Neural progenitor cell (in vitro differentiated cells): ENCODE measurements at regions not wholly inside any gene's neighbourhood (a gene's known extent, or its start where the extent isn't known, plus 50 kb on each side); places are given as distances from the start of the nearest gene placed in this dataset.

Source experiments
- DNase-seq: peaks from one replicate; pipeline ENCODE4 v3.0.0-alpha.2; 2016; ENCODE audit warnings: low spot score
- H2AFZ ChIP-seq: fragments of 200-600 bp; sonication (generic); replicated peaks from 2 replicates; pipeline ENCODE4 v1.6.1; 2016; ENCODE audit warnings: antibody characterized with exemption
- H3F3A ChIP-seq: fragments of 200-600 bp; sonication (generic); 2 replicates; pipeline ENCODE4 v1.6.1; 2016; ENCODE audit warnings: antibody characterized with exemption, low read depth
- H3K27ac ChIP-seq: fragments of 200-600 bp; sonication (generic); 2 replicates; pipeline ENCODE4 v1.5.1; 2016; ENCODE audit warnings: mild to moderate bottlenecking
- H3K27me3 ChIP-seq: fragments of 200-600 bp; sonication (generic); 2 replicates; pipeline ENCODE4 v1.6.1; 2016; ENCODE audit warnings: mild to moderate bottlenecking, moderate library complexity
- H3K36me3 ChIP-seq: fragments of 200-600 bp; sonication (generic); 2 replicates; pipeline ENCODE4 v1.5.1; 2016
- H3K4me1 ChIP-seq: fragments of 200-600 bp; sonication (generic); 2 replicates; pipeline ENCODE4 v1.6.1; 2016; ENCODE audit warnings: mixed run types
- H3K4me2 ChIP-seq: fragments of 200-600 bp; sonication (generic); 2 replicates; pipeline ENCODE4 v1.6.1; 2016
- H3K4me3 ChIP-seq: fragments of 200-600 bp; sonication (generic); 2 replicates; pipeline ENCODE4 v1.5.1; 2016
- H3K79me2 ChIP-seq: fragments of 200-600 bp; sonication (generic); 2 replicates; pipeline ENCODE4 v1.6.1; 2016; ENCODE audit warnings: low read depth
- H3K9ac ChIP-seq: fragments of 200-600 bp; sonication (generic); 2 replicates; pipeline ENCODE4 v1.6.1; 2016
- H3K9me3 ChIP-seq: fragments of 200-600 bp; sonication (generic); 2 replicates; pipeline ENCODE4 v1.5.1; 2016; ENCODE audit warnings: low read depth
- H4K20me1 ChIP-seq: fragments of 200-600 bp; sonication (generic); 2 replicates; pipeline ENCODE4 v1.6.1; 2016; ENCODE audit warnings: low read depth
- H3K27ac Mint-ChIP-seq: 3 replicates; pipeline ENCODE4 v1.8.0; 2021; ENCODE audit warnings: mixed read lengths
- H3K27me3 Mint-ChIP-seq: 2 replicates; pipeline ENCODE4 v1.8.0; 2022; ENCODE audit warnings: low read depth, mild to moderate bottlenecking, inconsistent platforms, moderate library complexity, mixed read lengths; ENCODE audit not compliant: insufficient read depth
- H3K36me3 Mint-ChIP-seq: 3 replicates; pipeline ENCODE4 v1.8.0; 2021; ENCODE audit warnings: mixed read lengths
- H3K4me1 Mint-ChIP-seq: 3 replicates; pipeline ENCODE4 v1.8.0; 2021; ENCODE audit warnings: mixed read lengths
- H3K4me3 Mint-ChIP-seq: 3 replicates; pipeline ENCODE4 v1.8.0; 2021; ENCODE audit warnings: mild to moderate bottlenecking, moderate library complexity, mixed read lengths
- H3K9me3 Mint-ChIP-seq: 3 replicates; pipeline ENCODE4 v1.8.0; 2020; ENCODE audit warnings: mixed read lengths
- CTCF ChIP-seq: fragments of 200-600 bp; sonication (generic); IDR thresholded peaks from 2 replicates; pipeline ENCODE4 v1.5.1; 2017; ENCODE audit warnings: antibody characterized with exemption, mild to moderate bottlenecking
- EZH2 ChIP-seq: fragments of 200-600 bp; sonication (generic); IDR thresholded peaks from 2 replicates; pipeline ENCODE4 v1.6.1; 2017; ENCODE audit warnings: antibody characterized with exemption, mild to moderate bottlenecking, moderate library complexity
- EZH2phosphoT487 ChIP-seq: fragments of 200-600 bp; sonication (generic); IDR thresholded peaks from 2 replicates; pipeline ENCODE4 v1.6.1; 2017; ENCODE audit warnings: antibody characterized with exemption

- no peak overlapping the region for H3K4me3 Mint-ChIP-seq
- Histone ChIP-seq H3K36me3 (no peaks in the 10 kb centered on the region), H3K9me3 (no peaks in the 10 kb centered on the region), H3K79me2 (peaks cover 58% of the 10 kb centered on the region), H3F3A (no peaks in the 10 kb centered on the region), H3K4me1 (peaks cover 10% of the 10 kb centered on the region), H3K27me3 (no peaks in the 10 kb centered on the region), H3K4me3 (no peak overlapping the region), H3K4me2 (no peak overlapping the region), H3K9ac (no peak overlapping the region), H4K20me1 (peaks cover 100% of the 10 kb centered on the region), H2AFZ (no peak overlapping the region), H3K27ac (no peak overlapping the region)
- peaks cover 40% of the 10 kb centered on the region for H3K4me1 Mint-ChIP-seq
- TF ChIP-seq EZH2phosphoT487 = no peak
- H3K9me3 Mint-ChIP-seq = no peaks in the 10 kb centered on the region
- no peak for DNase-seq
- H3K27me3 Mint-ChIP-seq = peaks cover 8% of the 10 kb centered on the region
- H3K27ac Mint-ChIP-seq = peak overlapping the region; percentile 62
- H3K36me3 Mint-ChIP-seq = peaks cover 6% of the 10 kb centered on the region
Observed at GRCh38 chr2:120825370-120826259, 89.9 kb downstream of the GLI2 start.

- H3K27ac ChIP-seq = no peak overlapping the region
- H3K79me2 ChIP-seq = peaks cover 51% of the 10 kb centered on the region
- peaks cover 38% of the 10 kb centered on the region for H3K4me1 Mint-ChIP-seq
- H3K4me1 ChIP-seq = peaks cover 3% of the 10 kb centered on the region
- peak overlapping the region; percentile 39 for H3K27ac Mint-ChIP-seq
- H3K27me3 Mint-ChIP-seq = peaks cover 8% of the 10 kb centered on the region
- no peaks in the 10 kb centered on the region for H3K9me3 Mint-ChIP-seq
- H3F3A ChIP-seq = no peaks in the 10 kb centered on the region
- H3K9me3 ChIP-seq = no peaks in the 10 kb centered on the region
- H4K20me1 ChIP-seq = peaks cover 100% of the 10 kb centered on the region
- no peak for TF ChIP-seq CTCF
- TF ChIP-seq EZH2phosphoT487 = no peak
- no peak for TF ChIP-seq EZH2
- no peak overlapping the region for H3K4me3 Mint-ChIP-seq
- no peak overlapping the region for H3K4me3 ChIP-seq
- H3K36me3 Mint-ChIP-seq = peaks cover 4% of the 10 kb centered on the region
- no peak overlapping the region for H3K9ac ChIP-seq
- no peaks in the 10 kb centered on the region for H3K36me3 ChIP-seq
- no peaks in the 10 kb centered on the region for H3K27me3 ChIP-seq
- H3K4me2 ChIP-seq = no peak overlapping the region
- H2AFZ ChIP-seq = no peak overlapping the region
- no peak for DNase-seq
Observed at GRCh38 chr2:120826260-120826648, 90.6 kb downstream of the GLI2 start.

DNA sequence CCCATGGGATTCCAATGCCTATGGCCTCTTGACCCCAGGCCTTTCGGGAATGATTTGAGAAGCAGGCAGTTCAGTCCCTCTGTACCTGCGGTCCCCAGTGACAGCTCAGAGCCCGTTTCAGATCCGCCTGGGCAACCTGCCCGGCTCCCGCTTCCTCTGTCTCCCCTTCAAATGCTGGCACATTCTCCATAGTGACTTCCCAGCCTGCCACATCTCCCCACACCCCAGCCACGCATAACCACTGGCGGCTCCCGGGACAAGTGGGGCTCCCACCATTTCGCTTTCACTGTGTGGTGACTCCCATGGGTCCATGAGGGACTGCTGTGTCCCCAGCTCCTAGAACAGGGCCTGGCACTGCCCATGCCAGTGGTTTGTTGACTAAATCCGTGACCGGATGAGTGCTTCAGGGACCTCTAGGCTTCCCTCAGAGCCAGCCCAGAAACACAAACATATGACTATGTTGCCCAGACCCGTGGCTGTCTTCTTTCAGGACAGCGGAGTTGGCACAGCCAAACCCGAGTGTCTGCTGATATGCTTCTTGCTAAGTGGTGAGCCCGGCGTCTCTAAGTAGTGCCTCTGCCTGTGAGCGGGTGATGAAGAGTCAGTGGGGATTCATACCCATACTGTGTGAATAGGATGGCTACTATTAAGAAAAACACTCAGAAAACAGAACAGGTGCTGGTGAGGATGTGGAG, 91.2 kb downstream of the GLI2 start:
- no peak for TF ChIP-seq EZH2phosphoT487
- TF ChIP-seq EZH2 = no peak
- TF ChIP-seq CTCF = no peak
- H3K9me3 Mint-ChIP-seq = no peaks in the 10 kb centered on the region
- no peaks in the 10 kb centered on the region for H3K9me3 ChIP-seq
- H3K79me2 ChIP-seq = peaks cover 47% of the 10 kb centered on the region
- no peak overlapping the region for H3K27ac ChIP-seq
- no peak overlapping the region for H2AFZ ChIP-seq
- H3K4me3 Mint-ChIP-seq = no peak overlapping the region
- peaks cover 36% of the 10 kb centered on the region for H3K4me1 Mint-ChIP-seq
- no peaks in the 10 kb centered on the region for H3K27me3 ChIP-seq
- peaks cover 3% of the 10 kb centered on the region for H3K4me1 ChIP-seq
- no peaks in the 10 kb centered on the region for H3F3A ChIP-seq
- H4K20me1 ChIP-seq = peaks cover 100% of the 10 kb centered on the region
- H3K9ac ChIP-seq = no peak overlapping the region
- no peaks in the 10 kb centered on the region for H3K36me3 ChIP-seq
- no peak overlapping the region for H3K4me2 ChIP-seq
- no peak overlapping the region for H3K4me3 ChIP-seq
- peaks cover 8% of the 10 kb centered on the region for H3K27me3 Mint-ChIP-seq
- no peak for DNase-seq
- H3K36me3 Mint-ChIP-seq = peaks cover 3% of the 10 kb centered on the region
- peak overlapping the region; percentile 9 for H3K27ac Mint-ChIP-seq

- Mint-ChIP-seq H3K36me3 (peaks cover 3% of the 10 kb centered on the region), H3K4me3 (no peak overlapping the region), H3K27ac (no peak overlapping the region), H3K9me3 (no peaks in the 10 kb centered on the region), H3K27me3 (peaks cover 8% of the 10 kb centered on the region), H3K4me1 (peaks cover 32% of the 10 kb centered on the region)
- Histone ChIP-seq H4K20me1 (peaks cover 100% of the 10 kb centered on the region), H3K4me1 (peaks cover 3% of the 10 kb centered on the region), H3K36me3 (no peaks in the 10 kb centered on the region), H3K9me3 (no peaks in the 10 kb centered on the region), H2AFZ (no peak overlapping the region), H3K4me3 (no peak overlapping the region), H3F3A (no peaks in the 10 kb centered on the region), H3K9ac (no peak overlapping the region), H3K27me3 (no peaks in the 10 kb centered on the region), H3K79me2 (peaks cover 37% of the 10 kb centered on the region), H3K4me2 (no peak overlapping the region), H3K27ac (no peak overlapping the region)
- TF ChIP-seq EZH2 = no peak
- TF ChIP-seq CTCF = no peak
- no peak for TF ChIP-seq EZH2phosphoT487
- no peak for DNase-seq
Observed at GRCh38 chr2:120828066-120828465, 92.4 kb downstream of the GLI2 start.
